H1 (cell line): ENCODE measurements at regions not wholly inside any gene's neighbourhood (a gene's known extent, or its start where the extent isn't known, plus 50 kb on each side); places are given as distances from the start of the nearest gene placed in this dataset.

ENCODE experiments used
- CTCF ChIA-PET: fragments of 300-600 bp; sonication (Branson Sonifier 250); formaldehyde crosslinking; loops from one replicate; lab custom pipeline; 2021; ENCODE audit not compliant: partially characterized antibody; lab: Charles Lee
- POLR2A ChIA-PET: fragments of 300-600 bp; sonication (Branson Sonifier 250); formaldehyde crosslinking; loops from one replicate; lab custom pipeline; 2021; ENCODE audit warnings: inconsistent platforms; ENCODE audit not compliant: partially characterized antibody; lab: Charles Lee
- DNase-seq, 2 experiments: peaks; one replicate each; pipeline versions ENCODE4 v3.0.0 to v3.0.0-alpha.2; 2010 to 2022; ENCODE audit warnings: low spot score in 2 of 2, low read depth in 1 of 2, mixed read lengths in 1 of 2
- FAIRE-seq: peaks from 2 replicates; lab custom pipeline; 2011; peaks lifted over from hg19 to GRCh38; lab: Jason Lieb, UNC
- H2AFZ ChIP-seq: 2 replicates; pipeline ENCODE4 v1.8.1; 2012; ENCODE audit warnings: low read length, inconsistent platforms
- H2AK5ac ChIP-seq: 2 replicates; pipeline ENCODE4 v1.6.1; 2013; ENCODE audit warnings: low read depth, low read length
- H2BK120ac ChIP-seq: replicated peaks from 2 replicates; pipeline ENCODE3; 2013; ENCODE audit warnings: low read depth, low read length, inconsistent platforms
- H2BK12ac ChIP-seq: 2 replicates; pipeline ENCODE4 v1.6.1; 2013; ENCODE audit warnings: low read depth, low read length
- H2BK15ac ChIP-seq: 2 replicates; pipeline ENCODE4 v1.6.1; 2013; ENCODE audit warnings: low read length
- H2BK20ac ChIP-seq: 2 replicates; pipeline ENCODE4 v1.6.1; 2013; ENCODE audit warnings: low read length
- H2BK5ac ChIP-seq: 2 replicates; pipeline ENCODE4 v1.6.1; 2013; ENCODE audit warnings: low read depth, low read length
- H3K14ac ChIP-seq: 2 replicates; pipeline ENCODE4 v1.6.1; 2013; ENCODE audit warnings: inconsistent platforms; ENCODE audit not compliant: insufficient read length
- H3K18ac ChIP-seq: 2 replicates; pipeline ENCODE4 v1.6.1; 2013; ENCODE audit warnings: low read length; ENCODE audit errors: extremely low read depth
- H3K23ac ChIP-seq: 2 replicates; pipeline ENCODE4 v1.6.1; 2013; ENCODE audit warnings: inconsistent platforms; ENCODE audit not compliant: insufficient read length
- H3K23me2 ChIP-seq: 2 replicates; pipeline ENCODE4 v1.6.1; 2013; ENCODE audit warnings: low read depth, low read length
- H3K27ac ChIP-seq: 2 replicates; pipeline ENCODE4 v1.6.1; 2011; ENCODE audit warnings: low read depth, low read length, inconsistent platforms
- H3K27me3 ChIP-seq, 4 experiments: replicated peaks in 1 of 4; 1 replicate in 1 of 4; 2 replicates in 3 of 4; pipeline versions ENCODE4 v1.6.1 to v1.8.1; 2011 to 2013; ENCODE audit warnings: low read length in 3 of 4, mild to moderate bottlenecking in 3 of 4, inconsistent platforms in 2 of 4, mixed read lengths in 2 of 4, moderate library complexity in 1 of 4; ENCODE audit not compliant: control insufficient read depth in 3 of 4, insufficient read depth in 3 of 4; ENCODE audit errors: extremely low read depth in 1 of 4
- H3K36me3 ChIP-seq, 4 experiments: 2 replicates each; pipeline versions ENCODE4 v1.6.1 to v1.8.1; 2011 to 2013; ENCODE audit warnings: mild to moderate bottlenecking in 4 of 4, low read length in 3 of 4, moderate library complexity in 2 of 4, control low read depth in 1 of 4, inconsistent platforms in 1 of 4; ENCODE audit not compliant: insufficient read depth in 4 of 4, control insufficient read depth in 2 of 4
- H3K4ac ChIP-seq: replicated peaks from 2 replicates; pipeline ENCODE3; 2013; ENCODE audit warnings: low read length, low read depth, mixed read lengths, inconsistent platforms; ENCODE audit not compliant: insufficient read length
- H3K4me1 ChIP-seq, 4 experiments: replicated peaks in 1 of 4; 1 replicate in 1 of 4; 2 replicates in 3 of 4; pipeline versions ENCODE4 v1.6.1 to v1.8.1; 2011 to 2013; ENCODE audit warnings: low read length in 3 of 4, inconsistent platforms in 2 of 4, mixed read lengths in 1 of 4; ENCODE audit not compliant: insufficient read depth in 4 of 4, control insufficient read depth in 3 of 4
- H3K4me2 ChIP-seq, 2 experiments: 2 replicates each; pipeline versions ENCODE4 v1.6.1 to v1.8.1; 2011 to 2013; ENCODE audit warnings: low read depth in 2 of 2, low read length in 2 of 2, control low read depth in 1 of 2, inconsistent platforms in 1 of 2, mild to moderate bottlenecking in 1 of 2; ENCODE audit not compliant: insufficient read depth in 1 of 2
- H3K4me3 ChIP-seq, 4 experiments: fragments of 200-600, 300-600 bp in 1 of 4; sonication (generic), shearing (Covaris generic), sonication (Bioruptor Twin) in 1 of 4; 2 replicates each; pipeline versions ENCODE4 v1.5.1 to v1.8.1; 2011 to 2016; ENCODE audit warnings: low read length in 4 of 4, low read depth in 3 of 4, control low read depth in 2 of 4, inconsistent platforms in 2 of 4, mild to moderate bottlenecking in 2 of 4, mixed read lengths in 1 of 4, moderate library complexity in 1 of 4; ENCODE audit not compliant: insufficient read depth in 2 of 4; ENCODE audit errors: extremely low read depth in 1 of 4
- H3K56ac ChIP-seq: replicated peaks from 2 replicates; pipeline ENCODE3; 2013; ENCODE audit warnings: low read depth, mild to moderate bottlenecking, mixed read lengths, low read length, inconsistent platforms; ENCODE audit not compliant: insufficient read length
- H3K79me1 ChIP-seq: 2 replicates; pipeline ENCODE4 v1.6.1; 2013; ENCODE audit warnings: low read depth, low read length, control low read depth
- H3K79me2 ChIP-seq, 2 experiments: 2 replicates each; pipeline versions ENCODE4 v1.6.1 to v1.8.1; 2012 to 2013; ENCODE audit warnings: low read length in 2 of 2, mild to moderate bottlenecking in 2 of 2, inconsistent platforms in 1 of 2; ENCODE audit not compliant: insufficient read depth in 2 of 2, control insufficient read depth in 1 of 2
- H3K9ac ChIP-seq, 4 experiments: replicated peaks in 1 of 4; 1 replicate in 1 of 4; 2 replicates in 3 of 4; pipeline versions ENCODE4 v1.6.1 to v1.8.1; 2011 to 2013; ENCODE audit warnings: low read depth in 3 of 4, low read length in 3 of 4, control low read depth in 2 of 4, mild to moderate bottlenecking in 2 of 4, moderate library complexity in 2 of 4, inconsistent platforms in 1 of 4; ENCODE audit errors: extremely low read depth in 1 of 4
- H3K9me3 ChIP-seq, 2 experiments: 2 replicates each; pipeline versions ENCODE4 v1.6.1 to v1.8.1; 2012 to 2013; ENCODE audit warnings: mild to moderate bottlenecking in 2 of 2, moderate library complexity in 2 of 2, control low read depth in 1 of 2, inconsistent platforms in 1 of 2, low read depth in 1 of 2, low read length in 1 of 2, mixed read lengths in 1 of 2; ENCODE audit not compliant: insufficient read depth in 2 of 2
- H4K20me1 ChIP-seq, 2 experiments: replicated peaks in 1 of 2; 2 replicates each; pipeline versions ENCODE3 to v1.8.1; 2011 to 2013; ENCODE audit warnings: inconsistent platforms in 2 of 2, low read length in 2 of 2, mild to moderate bottlenecking in 1 of 2; ENCODE audit not compliant: insufficient read depth in 2 of 2, control insufficient read depth in 1 of 2
- H4K5ac ChIP-seq: 2 replicates; pipeline ENCODE4 v1.6.1; 2013; ENCODE audit warnings: low read length, low read depth, mixed read lengths, inconsistent platforms; ENCODE audit not compliant: insufficient read length
- H4K8ac ChIP-seq: 2 replicates; pipeline ENCODE4 v1.8.0; 2013; ENCODE audit warnings: mild to moderate bottlenecking, moderate library complexity, low read length, inconsistent platforms; ENCODE audit not compliant: insufficient read depth; ENCODE audit errors: extremely low read depth
- H4K91ac ChIP-seq: replicated peaks from 2 replicates; pipeline ENCODE3; 2013; ENCODE audit warnings: low read length, mixed read lengths, inconsistent platforms; ENCODE audit not compliant: insufficient read length
- CHD2 ChIP-seq: IDR thresholded peaks from 2 replicates; pipeline ENCODE4 v1.6.1; 2012; ENCODE audit warnings: low read length, improper control_type of control experiment
- CREB1 ChIP-seq: IDR thresholded peaks from 2 replicates; pipeline ENCODE4 v1.6.1; 2012; ENCODE audit warnings: inconsistent platforms
- HDAC2 ChIP-seq, 2 experiments: fragments of 300-600 bp in 1 of 2; sonication (generic) in 1 of 2; IDR thresholded peaks; 2 replicates each; pipeline ENCODE4 v1.6.1; 2011 to 2012; ENCODE audit warnings: low read depth in 2 of 2, low read length in 2 of 2, mild to moderate bottlenecking in 2 of 2, moderate library complexity in 2 of 2, borderline replicate concordance in 1 of 2, inconsistent platforms in 1 of 2
- POLR2A ChIP-seq, 2 experiments: IDR thresholded peaks; 1 replicate in 1 of 2; 2 replicates in 1 of 2; pipeline ENCODE4 v1.6.1; 2011; ENCODE audit warnings: low read depth in 2 of 2, low read length in 2 of 2, mild to moderate bottlenecking in 2 of 2; ENCODE audit errors: control extremely low read depth in 1 of 2
- POLR2AphosphoS5 ChIP-seq: IDR thresholded peaks from 2 replicates; pipeline ENCODE4 v1.6.1; 2011; ENCODE audit warnings: low read depth, low read length
- SRF ChIP-seq: IDR thresholded peaks from 2 replicates; pipeline ENCODE4 v1.6.1; 2011; ENCODE audit warnings: mild to moderate bottlenecking, low read depth, low read length, moderate library complexity
- TEAD4 ChIP-seq: IDR thresholded peaks from 2 replicates; pipeline ENCODE4 v1.6.1; 2012; ENCODE audit warnings: low read depth, low read length, inconsistent platforms, mixed read lengths
- USF2 ChIP-seq: IDR thresholded peaks from 2 replicates; pipeline ENCODE4 v1.6.1; 2011; ENCODE audit warnings: low read length, improper control_type of control experiment
- WGBS, 2 experiments: shearing (Covaris generic) in 1 of 2; methylation state at CpG; one replicate each; pipeline versions ENCODE4 v1.1.6 to v1.1.7; 2013 to 2015; ENCODE audit warnings: low lambda C conversion rate in 2 of 2, mixed read lengths in 2 of 2, inconsistent platforms in 1 of 2, low coverage in 1 of 2, missing lambda C conversion rate in 1 of 2; ENCODE audit not compliant: insufficient replicate concordance in 2 of 2, insufficient coverage in 1 of 2, insufficient read length in 1 of 2; ENCODE audit errors: extremely low coverage in 1 of 2, missing lambda C conversion rate in 1 of 2; 5-methylcytosine and 5-hydroxymethylcytosine counted together
- TF ChIP-seq, protein P1 (sequence below), 3 experiments: IDR thresholded peaks; 1 replicate in 2 of 3; 2 replicates in 1 of 3; pipeline versions ENCODE4 v1.5.1 to v1.6.1; 2011; ENCODE audit warnings: low read length in 3 of 3, mild to moderate bottlenecking in 3 of 3, inconsistent platforms in 2 of 3, low read depth in 1 of 3, moderate library complexity in 1 of 3; ENCODE audit not compliant: insufficient read depth in 1 of 3; ENCODE audit errors: control extremely low read depth in 1 of 3

- no peaks in the 10 kb centered on the region for H3K9me3 ChIP-seq
- no peak overlapping the region for H3K18ac ChIP-seq
- no peak overlapping the region for H2AFZ ChIP-seq
- H3K4ac ChIP-seq: no peak overlapping the region
- no peaks in the 10 kb centered on the region for H3K23me2 ChIP-seq
- H2BK15ac ChIP-seq: no peak overlapping the region
- H3K27ac ChIP-seq: no peak overlapping the region
- H3K79me1 ChIP-seq: no peaks in the 10 kb centered on the region
- no peak overlapping the region for H3K4me3 ChIP-seq
- no peaks in the 10 kb centered on the region for H3K79me2 ChIP-seq
- H4K91ac ChIP-seq: no peak overlapping the region
- no peaks in the 10 kb centered on the region for H3K36me3 ChIP-seq
- no peak overlapping the region for H2AK5ac ChIP-seq
- no peak overlapping the region for H3K4me2 ChIP-seq
- H3K14ac ChIP-seq: no peak overlapping the region
- POLR2A ChIA-PET: no interaction called here
- peaks cover 0 to 4% (median 0%) of the 10 kb centered on the region in 4 experiments; a peak in 1 of 7 replicates for H3K4me1 ChIP-seq
- no peak overlapping the region for H2BK12ac ChIP-seq
- H3K56ac ChIP-seq: no peak overlapping the region
- no peak overlapping the region for H4K5ac ChIP-seq
- no peak overlapping the region for H3K23ac ChIP-seq
- FAIRE-seq (no peak), DNase-seq (no peak)
- H2BK120ac ChIP-seq: no peak overlapping the region
- H3K27me3 ChIP-seq: no peaks in the 10 kb centered on the region
- no peak overlapping the region for H4K8ac ChIP-seq
- H2BK5ac ChIP-seq: no peak overlapping the region
- CTCF ChIA-PET: interaction anchor here (0.6 kb wide), 1 partner anchor 18 kb away, joined by 3 read pairs; no protein-coding TSS in a partner anchor
- 93% methylated on average over 1 of the region's 1 CpG; no CpG with 5 or more reads in 1 of the 2 experiments for WGBS, 2 experiments
- TF ChIP-seq TEAD4: no peak
- TF ChIP-seq POLR2AphosphoS5: no peak
- no peak for TF ChIP-seq USF2
- no peak for TF ChIP-seq CREB1
- TF ChIP-seq POLR2A (IDR thresholded peaks at IDR 0.05; ENCODE audit: control extremely low read depth in 1 of 2, low read depth in 2 of 2, low read length in 2 of 2): no peak
- no peak for TF ChIP-seq HDAC2 (IDR thresholded peaks at IDR 0.05; ENCODE audit: borderline replicate concordance in 1 of 2, low read depth in 2 of 2, low read length in 2 of 2)
- TF ChIP-seq SRF: no peak
- no peak for TF ChIP-seq CHD2
- TF ChIP-seq, protein P1, sequence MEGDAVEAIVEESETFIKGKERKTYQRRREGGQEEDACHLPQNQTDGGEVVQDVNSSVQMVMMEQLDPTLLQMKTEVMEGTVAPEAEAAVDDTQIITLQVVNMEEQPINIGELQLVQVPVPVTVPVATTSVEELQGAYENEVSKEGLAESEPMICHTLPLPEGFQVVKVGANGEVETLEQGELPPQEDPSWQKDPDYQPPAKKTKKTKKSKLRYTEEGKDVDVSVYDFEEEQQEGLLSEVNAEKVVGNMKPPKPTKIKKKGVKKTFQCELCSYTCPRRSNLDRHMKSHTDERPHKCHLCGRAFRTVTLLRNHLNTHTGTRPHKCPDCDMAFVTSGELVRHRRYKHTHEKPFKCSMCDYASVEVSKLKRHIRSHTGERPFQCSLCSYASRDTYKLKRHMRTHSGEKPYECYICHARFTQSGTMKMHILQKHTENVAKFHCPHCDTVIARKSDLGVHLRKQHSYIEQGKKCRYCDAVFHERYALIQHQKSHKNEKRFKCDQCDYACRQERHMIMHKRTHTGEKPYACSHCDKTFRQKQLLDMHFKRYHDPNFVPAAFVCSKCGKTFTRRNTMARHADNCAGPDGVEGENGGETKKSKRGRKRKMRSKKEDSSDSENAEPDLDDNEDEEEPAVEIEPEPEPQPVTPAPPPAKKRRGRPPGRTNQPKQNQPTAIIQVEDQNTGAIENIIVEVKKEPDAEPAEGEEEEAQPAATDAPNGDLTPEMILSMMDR (IDR thresholded peaks at IDR 0.05; ENCODE audit: control extremely low read depth in 1 of 3, insufficient read depth in 1 of 3, low read depth in 1 of 3, low read length in 3 of 3): no peak
- H2BK20ac ChIP-seq: no peak overlapping the region
- H4K20me1 ChIP-seq: no peaks in the 10 kb centered on the region
- H3K9ac ChIP-seq: no peak overlapping the region
Observed at GRCh38 chr11:90363739-90364138, 140.9 kb upstream of the CHORDC1 start.
